OCI-LY7 (cell line): ENCODE measurements at regions not wholly inside any gene's neighbourhood (a gene's known extent, or its start where the extent isn't known, plus 50 kb on each side); places are given as distances from the start of the nearest gene placed in this dataset.

Experiments
- EZH2phosphoT487 ChIP-seq: fragments of 200-600 bp; sonication (generic); IDR thresholded peaks from 2 replicates; pipeline ENCODE4 v1.6.1; 2018; ENCODE audit warnings: low read depth, borderline replicate concordance, mild to moderate bottlenecking, mixed run types, antibody characterized with exemption, low read length, moderate library complexity, mixed read lengths
- TF ChIP-seq, protein P1 (sequence below): fragments of 200-600 bp; sonication (generic); conservative IDR thresholded peaks from 2 replicates; pipeline ENCODE4 v1.5.1; 2014; ENCODE audit warnings: mild to moderate bottlenecking, antibody characterized with exemption, low read length, moderate library complexity, mixed read lengths

DNA sequence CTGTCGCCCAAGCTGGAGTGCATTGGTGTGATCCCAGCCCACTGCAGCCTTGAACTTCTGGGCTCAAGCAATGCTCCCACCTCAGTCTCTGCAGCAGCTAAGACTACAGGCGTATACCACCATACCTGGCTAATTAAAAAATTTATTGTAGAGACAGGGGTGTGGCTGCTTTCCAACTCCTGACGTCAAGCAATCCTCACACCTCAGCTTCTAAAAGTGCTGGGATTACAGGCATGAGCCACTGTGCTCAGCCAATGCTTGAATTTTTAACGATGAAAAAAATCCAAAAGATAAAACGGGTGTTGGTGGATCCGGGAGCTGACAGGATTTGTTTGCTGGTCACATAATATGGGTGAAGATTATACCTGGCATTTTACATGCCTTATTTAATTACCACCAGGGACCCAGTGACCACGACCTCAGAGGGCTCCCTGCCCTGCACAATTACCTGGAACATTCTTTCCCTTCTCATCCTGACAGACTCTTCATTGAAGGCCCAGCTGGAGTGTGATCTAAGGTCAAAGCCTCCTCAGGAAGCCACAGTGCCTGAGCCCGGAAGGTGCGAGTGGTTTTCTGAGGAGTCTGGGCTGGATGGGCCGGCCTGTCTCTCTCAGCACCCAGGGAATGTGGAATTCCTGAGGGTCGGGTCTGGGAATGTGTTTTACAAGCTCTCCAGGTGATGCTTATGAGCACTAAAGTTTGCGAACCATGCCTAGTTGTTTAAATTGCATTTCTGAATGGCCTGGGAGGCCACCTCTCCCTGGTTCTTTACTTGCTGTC is 193.3 kb downstream of the USP12 start:
- TF ChIP-seq, protein P1, sequence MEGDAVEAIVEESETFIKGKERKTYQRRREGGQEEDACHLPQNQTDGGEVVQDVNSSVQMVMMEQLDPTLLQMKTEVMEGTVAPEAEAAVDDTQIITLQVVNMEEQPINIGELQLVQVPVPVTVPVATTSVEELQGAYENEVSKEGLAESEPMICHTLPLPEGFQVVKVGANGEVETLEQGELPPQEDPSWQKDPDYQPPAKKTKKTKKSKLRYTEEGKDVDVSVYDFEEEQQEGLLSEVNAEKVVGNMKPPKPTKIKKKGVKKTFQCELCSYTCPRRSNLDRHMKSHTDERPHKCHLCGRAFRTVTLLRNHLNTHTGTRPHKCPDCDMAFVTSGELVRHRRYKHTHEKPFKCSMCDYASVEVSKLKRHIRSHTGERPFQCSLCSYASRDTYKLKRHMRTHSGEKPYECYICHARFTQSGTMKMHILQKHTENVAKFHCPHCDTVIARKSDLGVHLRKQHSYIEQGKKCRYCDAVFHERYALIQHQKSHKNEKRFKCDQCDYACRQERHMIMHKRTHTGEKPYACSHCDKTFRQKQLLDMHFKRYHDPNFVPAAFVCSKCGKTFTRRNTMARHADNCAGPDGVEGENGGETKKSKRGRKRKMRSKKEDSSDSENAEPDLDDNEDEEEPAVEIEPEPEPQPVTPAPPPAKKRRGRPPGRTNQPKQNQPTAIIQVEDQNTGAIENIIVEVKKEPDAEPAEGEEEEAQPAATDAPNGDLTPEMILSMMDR = no peak
- no peak for TF ChIP-seq EZH2phosphoT487
